Pancreas (tissue), 10 donors: ENCODE measurements at regions not wholly inside any gene's neighbourhood (a gene's known extent, or its start where the extent isn't known, plus 50 kb on each side); places are given as distances from the start of the nearest gene placed in this dataset.

Experiments
- ATAC-seq, 4 donors: fragments of 200-7000 bp; cut with Tn5 transposase; one replicate each; pipeline versions ENCODE4 v1.8.0 to v1.9.1; 2020; ENCODE audit warnings: mild to moderate bottlenecking in 4 of 4, moderate library complexity in 4 of 4
- DNase-seq, 6 donors: peaks; one replicate each; pipeline ENCODE4 v3.0.0-alpha.2; 2020
- FAIRE-seq: peaks from 2 replicates; lab custom pipeline; 2012; peaks lifted over from hg19 to GRCh38; lab: Jason Lieb, UNC
- H3K27ac ChIP-seq, 4 donors: fragments of 200-600 bp; sonication (generic); 1 replicate in 3 of 4; 2 replicates in 1 of 4; pipeline versions ENCODE4 v1.5.0 to v1.8.0; 2020
- H3K27me3 ChIP-seq, 4 donors: fragments of 200-600 bp; one replicate each; pipeline ENCODE4 v1.8.0; 2021
- H3K36me3 ChIP-seq, 3 donors: fragments of 200-600 bp; sonication (generic) in 1 of 3; one replicate each; pipeline versions ENCODE4 v1.5.0 to v1.8.0; 2020 to 2021
- H3K4me1 ChIP-seq, 3 donors: fragments of 200-600 bp; one replicate each; pipeline ENCODE4 v1.8.0; 2021
- H3K4me3 ChIP-seq, 4 donors: fragments of 200-600 bp; sonication (generic) in 2 of 4; one replicate each; pipeline versions ENCODE4 v1.5.0 to v1.8.0; 2020 to 2021
- H3K9me3 ChIP-seq, 4 donors: fragments of 200-600 bp; one replicate each; pipeline ENCODE4 v1.8.0; 2021
- WGBS, 2 donors: extraction: QIAGEN DNeasy Blood & Tissue Kit; methylation state at CpG; one replicate each; pipeline ENCODE4 v1.1.7; 2013; 5-methylcytosine and 5-hydroxymethylcytosine counted together
- intact Hi-C, 3 donors: fragments of 100-400 bp; cut with DNase I; formaldehyde crosslinking; loops; one replicate each; pipeline versions ENCODE4 v1.11.1 to v1.14.2; 2022
- TF ChIP-seq, protein P1 (sequence below), 4 donors: fragments of 200-600 bp; sonication (generic) in 3 of 4; IDR thresholded peaks; one replicate each; pipeline versions ENCODE4 v1.5.0 to v1.8.0; 2021; ENCODE audit warnings: antibody characterized with exemption in 4 of 4
- donor health status: healthy with polysubstance abuse.
- donor health status: DM: no; HTN: no; CAD: no; lungs with moderate emphysema.
- donor health status: DM: no; HTN: no; CAD: no.
- donor health status: control.
- donor health status: control.
- donor health status: Bipolar disorder and iron deficiency.
- donor health status: DM: yes; HTN: yes; CAD: no.
- donor health status: DM: no; HTN: no; CAD: no.
- donor health status: DM: no; HTN: no; CAD: no.
- donor health status: DM: yes; HTN: yes; CAD: no.

DNA sequence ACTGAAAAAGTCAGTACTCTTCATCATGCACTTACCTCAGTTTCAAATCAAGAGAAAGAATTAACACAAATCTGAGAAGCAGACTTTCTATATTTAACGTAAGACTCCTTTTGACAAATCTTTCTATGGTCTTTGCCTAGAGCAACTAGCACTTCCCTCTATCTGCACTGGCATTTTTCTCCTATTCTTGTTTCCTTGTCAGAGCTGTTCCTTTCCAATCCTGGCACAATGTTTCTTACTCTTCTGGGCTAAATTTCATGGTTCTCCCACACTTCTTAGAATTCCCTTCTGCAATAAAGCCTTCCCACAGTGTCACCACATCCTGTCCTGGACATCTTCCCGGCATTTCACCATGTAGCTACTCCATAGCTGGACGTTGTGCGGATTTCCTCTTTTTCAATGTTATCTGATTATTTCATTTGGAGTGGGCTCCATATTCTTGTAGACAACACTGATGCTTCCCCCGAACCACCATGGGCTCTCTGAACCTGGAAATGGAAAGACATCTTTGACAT, 144.7 kb upstream of the CTNNA2 start:
- Histone ChIP-seq H3K27me3 (no peaks in the 10 kb centered on the region), H3K36me3 (no peaks in the 10 kb centered on the region), H3K4me3 (no peak overlapping the region), H3K27ac (no peak overlapping the region), H3K4me1 (no peaks in the 10 kb centered on the region), H3K9me3 (no peaks in the 10 kb centered on the region)
- TF ChIP-seq, protein P1, sequence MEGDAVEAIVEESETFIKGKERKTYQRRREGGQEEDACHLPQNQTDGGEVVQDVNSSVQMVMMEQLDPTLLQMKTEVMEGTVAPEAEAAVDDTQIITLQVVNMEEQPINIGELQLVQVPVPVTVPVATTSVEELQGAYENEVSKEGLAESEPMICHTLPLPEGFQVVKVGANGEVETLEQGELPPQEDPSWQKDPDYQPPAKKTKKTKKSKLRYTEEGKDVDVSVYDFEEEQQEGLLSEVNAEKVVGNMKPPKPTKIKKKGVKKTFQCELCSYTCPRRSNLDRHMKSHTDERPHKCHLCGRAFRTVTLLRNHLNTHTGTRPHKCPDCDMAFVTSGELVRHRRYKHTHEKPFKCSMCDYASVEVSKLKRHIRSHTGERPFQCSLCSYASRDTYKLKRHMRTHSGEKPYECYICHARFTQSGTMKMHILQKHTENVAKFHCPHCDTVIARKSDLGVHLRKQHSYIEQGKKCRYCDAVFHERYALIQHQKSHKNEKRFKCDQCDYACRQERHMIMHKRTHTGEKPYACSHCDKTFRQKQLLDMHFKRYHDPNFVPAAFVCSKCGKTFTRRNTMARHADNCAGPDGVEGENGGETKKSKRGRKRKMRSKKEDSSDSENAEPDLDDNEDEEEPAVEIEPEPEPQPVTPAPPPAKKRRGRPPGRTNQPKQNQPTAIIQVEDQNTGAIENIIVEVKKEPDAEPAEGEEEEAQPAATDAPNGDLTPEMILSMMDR (IDR thresholded peaks at IDR 0.05) = no peak
- intact Hi-C loops = no loop called here
- FAIRE-seq (no peak), DNase-seq (no peak), ATAC-seq (no peak)
- WGBS, 2 donors = 71 to 82% methylated on average over 5 of the region's 5 CpGs

DNA sequence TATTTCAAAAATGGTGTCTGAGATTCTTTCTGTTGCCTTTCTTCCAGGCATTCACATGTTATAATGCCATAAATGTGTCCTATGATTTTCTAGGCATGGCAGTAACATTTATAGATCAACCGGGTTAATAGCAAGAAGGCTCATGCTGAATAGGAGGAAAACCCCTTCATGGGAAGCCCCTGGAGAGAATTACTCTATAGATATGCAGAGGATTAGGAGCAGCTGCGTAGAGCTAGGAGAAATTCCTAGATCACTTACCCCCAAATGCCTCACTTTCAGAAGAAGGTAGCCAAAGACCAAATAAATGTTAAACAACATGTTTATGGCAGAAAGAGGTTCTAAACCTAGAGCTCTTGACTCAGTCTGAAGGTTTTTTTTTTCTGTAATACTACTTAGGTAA, 153.4 kb upstream of the CTNNA2 start:
- Histone ChIP-seq H3K27me3 (no peaks in the 10 kb centered on the region), H3K9me3 (no peaks in the 10 kb centered on the region), H3K27ac (no peak overlapping the region), H3K36me3 (no peaks in the 10 kb centered on the region), H3K4me1 (no peaks in the 10 kb centered on the region), H3K4me3 (no peak overlapping the region)
- FAIRE-seq = no peak
- TF ChIP-seq, protein P1 (IDR thresholded peaks at IDR 0.05) = no peak
- 74 to 77% methylated on average over 2 of the region's 2 CpGs for WGBS, 2 donors
- intact Hi-C loops = no loop called here
- no peak for DNase-seq
- ATAC-seq = no peak

- TF ChIP-seq, protein P1 (IDR thresholded peaks at IDR 0.05) = no peak
- no peak for FAIRE-seq
- 39 to 66% methylated on average over 1 of the region's 1 CpG for WGBS, 2 donors
- DNase-seq = no peak
- no peak for ATAC-seq
- no peak overlapping the region for H3K4me3 ChIP-seq
- no peaks in the 10 kb centered on the region for H3K9me3 ChIP-seq
- H3K27me3 ChIP-seq = no peaks in the 10 kb centered on the region
- no peak overlapping the region for H3K27ac ChIP-seq
- no peaks in the 10 kb centered on the region for H3K4me1 ChIP-seq
- intact Hi-C loops = no loop called here
- no peaks in the 10 kb centered on the region for H3K36me3 ChIP-seq
Observed at GRCh38 chr2:79355569-79355968, 157.3 kb upstream of the CTNNA2 start.

DNA sequence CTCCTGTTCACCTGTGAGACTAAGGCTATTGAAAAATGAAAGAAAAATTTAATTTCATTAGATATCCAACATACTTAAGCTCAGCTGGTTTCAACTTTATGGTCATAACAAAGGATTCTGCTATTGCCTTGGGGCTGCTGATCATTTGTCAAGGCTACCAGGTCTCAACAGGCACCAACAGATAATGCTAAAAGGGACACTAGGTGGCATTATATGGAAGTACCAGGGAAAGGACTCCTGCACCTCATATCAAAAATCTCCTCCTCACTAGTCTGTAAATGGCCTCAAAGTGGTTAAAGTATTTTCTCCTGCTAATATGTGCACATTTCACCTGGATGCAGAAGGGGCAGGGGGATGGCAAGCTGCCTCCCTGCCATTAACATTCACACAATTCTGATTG, 167.9 kb upstream of the REG3A start:
- Histone ChIP-seq H3K27ac (no peak overlapping the region), H3K27me3 (no peaks in the 10 kb centered on the region), H3K36me3 (no peaks in the 10 kb centered on the region), H3K9me3 (no peaks in the 10 kb centered on the region), H3K4me3 (no peak overlapping the region), H3K4me1 (no peaks in the 10 kb centered on the region)
- TF ChIP-seq, protein P1 (IDR thresholded peaks at IDR 0.05) = no peak
- FAIRE-seq (no peak), DNase-seq (no peak), ATAC-seq (no peak)
- intact Hi-C loops = no loop called here

- H3K4me3 ChIP-seq = no peak overlapping the region
Observed at GRCh38 chr2:79320871-79321270, 161.3 kb upstream of the REG3A start.

More at GRCh38 chr2:79320871-79321270, 161.3 kb upstream of the REG3A start:
- Histone ChIP-seq H3K27me3 (no peaks in the 10 kb centered on the region), H3K27ac (no peak overlapping the region), H3K9me3 (no peaks in the 10 kb centered on the region), H3K36me3 (no peaks in the 10 kb centered on the region), H3K4me1 (no peaks in the 10 kb centered on the region)
- TF ChIP-seq, protein P1 (IDR thresholded peaks at IDR 0.05) = no peak
- no peak for ATAC-seq
- WGBS, 2 donors = 77 to 82% methylated on average over 1 of the region's 1 CpG
- DNase-seq = no peak
- intact Hi-C loops = no loop called here
- FAIRE-seq = no peak
